NCI-H82 treated with DMSO at 0.1 percent for 48 hours (cell line): ENCODE measurements at regions not wholly inside any gene's neighbourhood (a gene's known extent, or its start where the extent isn't known, plus 50 kb on each side); places are given as distances from the start of the nearest gene placed in this dataset.
"Not testable (repeated sequence)": the region's sequence is repeated elsewhere in the genome, so short reads cannot be mapped to it uniquely, and the experiment has no call there.

ENCODE experiments used
- DNase-seq: peaks from one replicate; lab custom pipeline; 2025; ENCODE audit not compliant: unreplicated experiment; lab: John Stamatoyannopoulos, UW

DNA sequence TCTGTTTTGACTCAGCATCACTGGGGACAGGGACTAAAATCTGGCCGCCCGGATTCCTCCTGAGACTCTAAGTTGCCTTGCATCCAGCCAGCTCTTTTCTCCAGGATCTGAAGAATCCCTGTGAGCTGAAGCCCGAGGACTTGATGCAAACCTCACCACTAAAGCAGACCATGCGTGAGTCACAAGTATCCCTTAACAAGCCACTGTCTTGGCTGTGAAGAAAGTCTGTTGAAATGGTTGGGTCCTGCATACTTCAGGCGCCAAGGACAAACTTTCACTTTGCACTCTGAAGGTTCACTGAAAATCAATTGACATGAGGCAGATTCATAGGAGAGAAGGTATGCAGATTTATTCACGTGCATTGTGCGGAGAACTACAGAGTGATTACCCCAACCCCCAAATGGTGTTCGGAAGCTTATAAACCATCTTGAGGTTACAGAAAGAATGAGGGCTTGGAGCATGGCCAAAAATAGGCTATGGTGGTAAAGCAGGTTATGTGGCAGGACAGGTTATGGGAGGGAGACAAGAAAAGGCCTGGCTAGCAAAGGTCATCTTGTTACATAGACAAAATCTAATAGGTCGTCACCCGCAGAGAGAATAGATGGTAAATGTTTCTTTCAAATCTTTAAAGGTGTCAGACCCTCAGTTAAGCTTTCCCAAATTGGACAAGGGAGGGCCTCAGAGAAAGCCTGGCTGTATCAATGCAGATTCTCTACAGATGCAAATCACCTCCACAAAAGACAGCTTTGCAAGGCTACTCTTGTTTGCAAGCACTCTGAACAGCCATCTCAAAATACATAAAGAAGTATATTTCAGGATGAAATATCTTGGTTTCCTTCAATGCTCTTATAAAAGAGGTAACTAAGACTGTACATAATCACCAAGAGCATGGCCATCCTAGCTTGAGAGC, 126.3 kb upstream of the PLAAT1 start:
- no peak for DNase-seq

GRCh38 chr3:193116871-193117270, 124.2 kb upstream of the PLAAT1 start:
- no peak for DNase-seq

DNA sequence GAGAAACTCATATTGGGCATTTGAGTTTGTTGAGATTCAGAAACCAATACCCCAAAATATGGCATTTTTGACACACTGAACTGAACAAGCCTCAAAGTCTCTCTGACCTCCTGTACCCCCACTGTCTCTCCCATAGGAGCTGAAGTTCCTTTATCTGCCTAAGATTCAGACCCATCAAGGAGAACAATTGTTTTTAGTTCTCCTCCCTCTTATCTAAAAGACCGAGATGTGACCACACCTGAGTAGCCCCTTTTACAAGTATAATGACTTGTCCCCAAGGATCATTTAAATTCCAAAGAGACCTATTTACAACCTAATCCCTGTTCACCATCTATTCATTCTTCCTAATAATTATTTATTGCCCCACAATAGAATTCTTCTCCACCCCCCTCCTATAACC, 122.1 kb upstream of the PLAAT1 start:
- no peak for DNase-seq

GRCh38 chr3:193119926-193120325, 121.1 kb upstream of the PLAAT1 start:
- DNase-seq = no peak

- DNase-seq = no peak
These were observed 116.2 kb upstream of the PLAAT1 start for GRCh38 chr3:193124861-193125260.

- DNase-seq = no peak
These were observed 111.4 kb upstream of the PLAAT1 start for GRCh38 chr3:193129607-193130006.

DNA sequence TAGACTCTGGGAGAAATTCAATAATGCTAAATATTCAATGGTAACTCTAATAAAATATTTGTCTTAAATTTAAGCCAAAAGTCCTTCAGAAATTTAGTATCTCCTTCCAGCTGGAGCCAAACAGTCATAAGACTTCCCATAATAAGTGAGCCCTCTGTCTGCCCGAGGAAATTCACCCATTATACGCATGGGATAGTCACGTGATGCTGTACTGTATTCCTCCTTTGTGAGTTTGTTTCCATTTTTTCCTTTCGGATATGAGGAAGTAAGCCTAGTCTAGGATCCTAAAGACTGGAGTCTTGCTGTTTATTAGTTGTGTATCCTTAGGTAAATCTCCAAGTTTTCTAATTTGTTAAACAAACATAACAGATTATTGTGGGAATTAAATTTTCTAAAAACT, 110.4 kb upstream of the PLAAT1 start:
- DNase-seq = no peak

DNA sequence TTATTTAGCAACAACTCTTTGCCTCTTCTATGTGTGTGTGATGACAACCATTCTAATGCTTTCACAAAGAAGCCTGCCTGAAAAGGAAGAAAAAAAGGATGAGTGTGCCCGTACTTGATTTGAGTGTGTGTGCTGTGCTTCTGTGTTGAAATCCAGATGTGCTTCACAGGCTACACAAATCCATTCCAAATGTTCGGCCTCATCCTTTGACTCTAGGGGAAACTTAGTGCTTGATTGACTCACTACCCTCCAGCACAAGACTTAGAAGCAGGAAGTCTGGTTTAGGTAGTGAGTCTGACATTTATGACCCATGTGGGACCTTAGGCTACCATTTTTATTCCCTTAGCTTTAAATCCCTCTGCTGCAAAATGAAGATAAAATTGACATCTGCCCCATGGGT, 108.8 kb upstream of the PLAAT1 start:
- DNase-seq = peak; percentile 12

GRCh38 chr3:193132964-193133363, 108.1 kb upstream of the PLAAT1 start:
- no peak for DNase-seq

- DNase-seq = no peak
These were observed 106.2 kb upstream of the PLAAT1 start for GRCh38 chr3:193134856-193135255.

DNA sequence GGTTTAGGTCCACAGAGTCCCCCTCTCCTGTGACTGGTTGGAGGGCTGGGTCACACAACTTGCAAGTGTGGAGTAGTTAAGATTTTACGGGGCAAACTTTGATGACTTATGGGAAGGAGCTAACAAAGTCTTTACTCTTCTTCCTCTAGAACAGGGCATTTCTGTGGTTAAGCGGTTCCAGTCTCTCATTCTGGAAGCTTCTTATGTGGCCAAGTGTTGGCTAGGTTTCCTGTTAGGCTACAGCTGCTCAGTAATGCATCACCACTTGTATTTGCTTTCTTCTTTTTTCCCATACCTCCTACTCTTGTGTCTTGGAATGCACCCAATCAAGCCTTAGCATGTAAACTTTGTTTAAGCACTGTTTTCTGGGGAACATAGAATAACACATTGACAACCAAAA, 100.6 kb upstream of the PLAAT1 start:
- DNase-seq = no peak

GRCh38 chr3:193145248-193145647, 95.8 kb upstream of the PLAAT1 start:
- DNase-seq = no peak

GRCh38 chr3:193148688-193149473, 92.1 kb upstream of the PLAAT1 start:
- DNase-seq = no peak

- no peak for DNase-seq
These were observed 91.0 kb upstream of the PLAAT1 start for GRCh38 chr3:193149998-193150397.

DNA sequence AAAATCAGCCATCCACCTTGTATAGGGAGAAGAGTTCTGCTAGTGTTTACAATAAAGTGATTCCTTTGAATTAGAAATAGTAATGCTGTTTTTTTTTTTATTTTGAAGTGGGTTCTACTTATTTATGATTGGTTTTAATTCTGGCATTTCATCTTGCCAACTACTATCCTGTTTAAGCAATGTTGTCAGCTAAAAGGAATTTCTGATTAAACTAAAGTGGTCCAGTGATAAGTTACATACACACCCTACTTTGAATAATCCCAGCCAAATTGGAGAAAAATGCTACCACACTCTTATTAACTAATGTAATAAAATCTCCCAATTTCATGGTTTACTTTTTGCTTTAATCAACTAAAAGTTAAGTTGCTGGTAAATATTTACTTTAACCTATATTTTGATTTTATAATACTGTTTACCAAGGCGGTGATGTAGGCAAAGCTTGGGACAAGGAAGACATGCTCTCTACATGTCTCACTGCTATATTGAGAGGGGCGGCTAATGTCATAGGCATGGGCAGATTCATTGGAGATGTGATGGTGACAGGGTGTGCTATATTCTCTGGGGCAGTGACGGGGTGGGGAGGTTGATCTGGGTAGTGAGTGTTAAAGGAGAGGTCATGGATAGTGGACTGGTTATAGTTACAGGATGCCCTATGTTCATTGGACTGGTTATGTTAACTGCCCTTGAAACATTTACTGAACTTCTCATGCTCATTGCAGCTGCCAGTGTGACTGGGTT, 85.8 kb upstream of the PLAAT1 start:
- DNase-seq = not testable (repeated sequence)

- no peak for DNase-seq
These were observed 84.0 kb upstream of the PLAAT1 start for GRCh38 chr3:193157051-193157450.

DNA sequence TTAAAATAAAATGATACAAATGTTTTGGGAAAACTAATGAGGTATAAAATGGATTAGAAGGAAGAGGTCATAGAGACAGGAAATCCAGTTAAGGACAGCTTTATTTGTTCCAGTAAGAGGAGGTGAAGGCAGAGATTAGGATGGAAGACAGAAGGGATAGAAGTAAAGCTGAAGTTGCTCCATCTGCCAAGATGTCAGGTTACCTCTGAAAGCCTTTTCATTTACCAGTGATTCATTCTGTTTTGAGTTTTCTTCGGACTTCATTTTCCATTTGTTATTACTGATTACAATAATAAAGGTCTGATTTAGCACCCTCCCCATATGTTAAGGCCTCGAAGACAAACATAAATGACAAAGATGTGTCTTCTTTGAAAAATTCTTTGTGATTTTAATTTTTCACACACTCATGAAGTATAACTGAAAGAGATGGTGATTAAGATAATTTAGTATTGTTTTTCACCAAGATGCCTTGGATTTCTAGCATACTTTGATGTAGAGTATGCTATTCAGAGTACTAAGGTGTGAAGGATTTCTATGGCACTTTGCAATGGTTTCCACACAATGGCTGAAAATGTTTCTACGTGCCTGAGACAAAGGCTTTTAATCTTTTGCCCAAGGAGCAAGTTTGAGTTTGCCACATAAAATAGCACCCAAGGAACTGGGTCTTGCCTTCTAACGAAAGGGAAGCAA, 75.4 kb upstream of the PLAAT1 start:
- peak; percentile 92 for DNase-seq

GRCh38 chr3:193168931-193169330, 72.1 kb upstream of the PLAAT1 start:
- DNase-seq = peak; percentile 86

- no peak for DNase-seq
These were observed 66.9 kb upstream of the PLAAT1 start for GRCh38 chr3:193174140-193174539.

GRCh38 chr3:193179332-193180012, 61.5 kb upstream of the PLAAT1 start:
- DNase-seq = not testable (repeated sequence)
